Activated CD4-positive, alpha-beta T cell treated with anti-CD3 and anti-CD28 coated beads, Interleukin-2, amount 10 ng/mL, durations not matched to agents 24 days and 14 days (primary cell): ENCODE measurements at regions not wholly inside any gene's neighbourhood (a gene's known extent, or its start where the extent isn't known, plus 50 kb on each side); places are given as distances from the start of the nearest gene placed in this dataset.

Experiments used
- DNase-seq: peaks from one replicate; pipeline ENCODE4 v3.0.0; 2022
- H3K27ac Mint-ChIP-seq: one replicate; pipeline ENCODE4 v1.8.0; 2022; ENCODE audit warnings: mild to moderate bottlenecking, mixed read lengths
- H3K27me3 Mint-ChIP-seq: one replicate; pipeline ENCODE4 v1.8.0; 2022; ENCODE audit warnings: mixed read lengths
- H3K36me3 Mint-ChIP-seq: one replicate; pipeline ENCODE4 v1.8.0; 2022; ENCODE audit warnings: low read depth, mild to moderate bottlenecking, mixed read lengths
- H3K4me1 Mint-ChIP-seq: one replicate; pipeline ENCODE4 v1.8.0; 2021; ENCODE audit warnings: mixed read lengths
- H3K4me3 Mint-ChIP-seq: one replicate; pipeline ENCODE4 v1.8.0; 2022; ENCODE audit warnings: mild to moderate bottlenecking, moderate library complexity, mixed read lengths
- H3K9me3 Mint-ChIP-seq: one replicate; pipeline ENCODE4 v1.8.0; 2021; ENCODE audit warnings: mixed read lengths
- intact Hi-C: fragments of 100-400 bp; cut with micrococcal nuclease; formaldehyde crosslinking; loops from one replicate; pipeline ENCODE4 v1.15.1; 2023

- intact Hi-C loops, result no loop called here
- Mint-ChIP-seq H3K9me3 (no peaks in the 10 kb centered on the region), H3K4me1 (no peaks in the 10 kb centered on the region), H3K27ac (no peak overlapping the region), H3K4me3 (no peak overlapping the region), H3K27me3 (no peaks in the 10 kb centered on the region), H3K36me3 (no peaks in the 10 kb centered on the region)
- DNase-seq, result no peak
Measured at GRCh38 chr6:51398064-51398705, 579.5 kb downstream of the TFAP2B start.

DNA sequence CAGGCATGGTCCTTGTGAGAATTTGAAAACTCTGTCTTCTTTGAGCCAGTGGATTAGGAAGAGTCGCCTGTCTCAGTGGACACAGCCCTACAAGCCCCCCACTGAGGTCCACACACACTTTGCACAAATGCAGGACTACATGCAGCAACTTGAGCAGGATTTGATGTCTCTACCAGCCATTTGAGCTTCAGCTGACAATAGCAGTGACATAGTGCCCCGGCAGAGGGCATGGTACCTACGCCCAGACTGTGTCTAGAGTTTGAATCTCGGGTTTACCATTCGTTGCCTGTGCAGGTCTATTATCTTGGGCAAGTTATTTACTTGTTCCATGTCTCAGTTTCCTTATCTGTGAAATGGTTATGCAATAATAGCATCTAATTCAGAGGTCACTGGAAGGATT is 580.1 kb downstream of the TFAP2B start:
- Mint-ChIP-seq H3K4me3 (no peak overlapping the region), H3K4me1 (no peaks in the 10 kb centered on the region), H3K27me3 (no peaks in the 10 kb centered on the region), H3K36me3 (no peaks in the 10 kb centered on the region), H3K9me3 (no peaks in the 10 kb centered on the region), H3K27ac (no peak overlapping the region)
- DNase-seq, result no peak
- intact Hi-C loops, result no loop called here

DNA sequence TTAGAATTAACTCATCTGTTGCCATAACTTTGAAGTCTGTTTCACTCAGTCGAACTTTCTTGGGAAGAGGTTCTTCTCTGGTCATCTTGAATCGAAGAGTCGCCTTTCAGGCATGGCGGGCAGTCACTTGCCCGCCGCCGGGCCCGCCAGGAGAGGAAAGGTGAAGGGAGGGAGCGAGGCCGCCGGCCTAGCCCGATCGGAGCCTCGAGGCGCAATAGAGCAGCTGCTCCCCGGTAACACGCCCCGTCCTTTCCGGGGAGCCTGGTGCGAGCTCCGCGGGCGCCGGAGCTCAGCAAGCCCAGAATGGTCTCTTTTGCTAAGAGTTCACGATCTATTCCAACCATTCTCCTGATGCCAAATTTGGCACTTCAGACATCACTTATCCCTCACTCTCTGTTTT is 591.8 kb downstream of the TFAP2B start:
- Mint-ChIP-seq H3K27ac (no peak overlapping the region), H3K9me3 (no peaks in the 10 kb centered on the region), H3K4me3 (no peak overlapping the region), H3K27me3 (no peaks in the 10 kb centered on the region), H3K36me3 (no peaks in the 10 kb centered on the region), H3K4me1 (no peaks in the 10 kb centered on the region)
- intact Hi-C loops, result no loop called here
- no peak for DNase-seq

DNA sequence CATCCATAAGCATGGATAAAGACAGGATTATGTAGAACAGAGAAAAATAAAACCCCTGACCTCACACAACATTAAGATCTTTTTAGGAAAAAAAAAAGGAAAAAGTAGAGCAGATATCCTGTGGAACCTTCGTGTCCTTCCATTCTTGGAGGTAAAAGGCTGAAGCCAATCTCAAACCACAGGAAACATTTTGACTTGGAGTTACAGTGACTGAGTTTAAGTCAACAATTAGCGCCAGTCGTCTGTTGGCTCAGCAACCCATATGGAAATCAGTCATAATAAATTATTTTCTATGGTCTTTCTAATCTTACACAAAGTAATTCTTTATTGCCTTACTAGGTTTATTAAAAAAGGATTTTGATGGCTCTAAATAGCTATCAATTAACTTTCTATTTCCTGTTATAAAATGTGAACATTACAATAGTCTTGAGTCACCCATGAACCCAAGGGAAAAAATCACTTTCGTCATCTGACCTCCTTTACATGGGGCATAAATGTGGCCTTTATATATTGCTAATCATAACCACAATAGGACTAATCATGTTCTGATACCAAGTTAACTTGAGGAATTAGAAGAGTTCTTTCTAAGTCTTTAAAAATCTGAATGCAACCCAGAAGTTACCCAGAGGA is 592.9 kb downstream of the TFAP2B start:
- Mint-ChIP-seq H3K36me3 (no peaks in the 10 kb centered on the region), H3K4me3 (no peak overlapping the region), H3K27ac (no peak overlapping the region), H3K4me1 (no peaks in the 10 kb centered on the region), H3K9me3 (no peaks in the 10 kb centered on the region), H3K27me3 (no peaks in the 10 kb centered on the region)
- intact Hi-C loops, result no loop called here
- DNase-seq, result no peak

GRCh38 chr6:51414361-51414760 is 595.7 kb downstream of the TFAP2B start:
- no peak overlapping the region for H3K27ac Mint-ChIP-seq
- DNase-seq, result no peak
- no peaks in the 10 kb centered on the region for H3K4me1 Mint-ChIP-seq
- intact Hi-C loops, result no loop called here
- H3K4me3 Mint-ChIP-seq, result no peak overlapping the region
- H3K27me3 Mint-ChIP-seq, result no peaks in the 10 kb centered on the region
- no peaks in the 10 kb centered on the region for H3K36me3 Mint-ChIP-seq
- no peaks in the 10 kb centered on the region for H3K9me3 Mint-ChIP-seq

- Mint-ChIP-seq H3K4me3 (no peak overlapping the region), H3K36me3 (no peaks in the 10 kb centered on the region), H3K9me3 (no peaks in the 10 kb centered on the region), H3K27me3 (no peaks in the 10 kb centered on the region), H3K27ac (no peak overlapping the region), H3K4me1 (no peaks in the 10 kb centered on the region)
- DNase-seq, result no peak
- intact Hi-C loops, result no loop called here
Measured at GRCh38 chr6:51415501-51415900, 596.8 kb downstream of the TFAP2B start.

DNA sequence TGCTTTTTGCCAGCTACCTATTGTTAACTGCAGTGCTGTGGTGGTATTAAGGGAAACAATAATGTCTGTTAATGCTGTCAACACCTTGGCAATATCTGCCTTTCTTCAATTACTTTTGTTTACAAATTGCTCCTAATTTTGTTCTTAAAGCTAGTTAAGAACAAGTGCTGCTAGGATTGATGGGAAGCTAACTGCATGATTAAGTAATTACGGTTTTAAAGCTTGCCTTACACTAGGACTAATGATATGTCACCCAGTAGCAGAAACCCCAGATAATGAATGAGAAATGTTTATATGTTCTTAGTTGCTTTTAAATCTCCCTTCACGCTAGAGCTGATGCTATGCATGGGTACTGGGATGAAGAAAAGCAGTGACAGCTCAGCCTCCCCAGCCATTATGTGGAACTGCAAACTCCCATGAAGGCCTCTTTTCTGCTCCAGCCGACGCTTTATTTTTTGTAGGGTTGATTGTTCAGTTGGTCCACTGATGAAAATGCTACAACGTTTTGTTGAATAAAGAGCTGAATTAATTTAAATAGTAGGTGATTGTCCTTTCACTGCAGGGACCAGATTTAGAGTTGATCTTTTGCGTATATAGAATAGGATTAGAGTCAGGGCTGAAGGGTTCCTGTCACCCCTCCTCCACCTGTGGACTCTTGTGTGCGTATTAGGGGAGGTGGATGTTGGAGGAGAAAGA is 610.5 kb downstream of the TFAP2B start:
- Mint-ChIP-seq H3K36me3 (no peaks in the 10 kb centered on the region), H3K27ac (no peak overlapping the region), H3K27me3 (no peaks in the 10 kb centered on the region), H3K4me1 (no peaks in the 10 kb centered on the region), H3K9me3 (no peaks in the 10 kb centered on the region), H3K4me3 (no peak overlapping the region)
- intact Hi-C loops, result no loop called here
- no peak for DNase-seq

DNA sequence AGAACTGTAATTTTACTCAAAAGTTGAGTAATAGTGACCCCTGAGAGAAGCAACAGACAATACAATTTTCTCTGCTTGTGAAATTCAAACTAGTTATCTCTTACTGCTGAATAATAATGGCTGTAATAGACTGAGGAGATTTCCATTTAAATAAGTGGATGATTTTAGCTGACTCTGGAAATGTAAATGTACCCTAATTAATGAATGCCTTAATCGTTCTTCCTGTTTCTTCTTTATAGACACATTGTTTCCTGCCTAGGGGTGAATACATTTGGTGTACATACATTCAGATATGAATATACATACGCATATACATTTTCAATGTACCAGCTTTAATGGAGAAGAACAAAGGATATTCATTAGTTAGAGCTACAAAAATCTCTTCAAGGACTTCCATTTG is 611.9 kb downstream of the TFAP2B start:
- Mint-ChIP-seq H3K9me3 (no peaks in the 10 kb centered on the region), H3K36me3 (no peaks in the 10 kb centered on the region), H3K4me3 (no peak overlapping the region), H3K27me3 (no peaks in the 10 kb centered on the region), H3K27ac (no peak overlapping the region), H3K4me1 (no peaks in the 10 kb centered on the region)
- no peak for DNase-seq
- intact Hi-C loops, result no loop called here

- no peaks in the 10 kb centered on the region for H3K4me1 Mint-ChIP-seq
- no peak overlapping the region for H3K27ac Mint-ChIP-seq
- H3K36me3 Mint-ChIP-seq, result no peaks in the 10 kb centered on the region
- H3K9me3 Mint-ChIP-seq, result no peaks in the 10 kb centered on the region
- no peak overlapping the region for H3K4me3 Mint-ChIP-seq
- no peaks in the 10 kb centered on the region for H3K27me3 Mint-ChIP-seq
- intact Hi-C loops, result no loop called here
- no peak for DNase-seq
Measured at GRCh38 chr6:51432481-51432880, 613.8 kb downstream of the TFAP2B start.

GRCh38 chr6:51450248-51450957 is 631.7 kb downstream of the TFAP2B start:
- Mint-ChIP-seq H3K27me3 (no peaks in the 10 kb centered on the region), H3K9me3 (no peaks in the 10 kb centered on the region), H3K4me1 (no peaks in the 10 kb centered on the region), H3K4me3 (no peak overlapping the region), H3K36me3 (no peaks in the 10 kb centered on the region), H3K27ac (no peak overlapping the region)
- intact Hi-C loops, result no loop called here
- DNase-seq, result no peak

GRCh38 chr6:51450958-51451357 is 632.3 kb downstream of the TFAP2B start:
- no peaks in the 10 kb centered on the region for H3K4me1 Mint-ChIP-seq
- no peak for DNase-seq
- no peaks in the 10 kb centered on the region for H3K36me3 Mint-ChIP-seq
- H3K4me3 Mint-ChIP-seq, result no peak overlapping the region
- intact Hi-C loops, result no loop called here
- no peaks in the 10 kb centered on the region for H3K27me3 Mint-ChIP-seq
- H3K9me3 Mint-ChIP-seq, result no peaks in the 10 kb centered on the region
- H3K27ac Mint-ChIP-seq, result no peak overlapping the region

DNA sequence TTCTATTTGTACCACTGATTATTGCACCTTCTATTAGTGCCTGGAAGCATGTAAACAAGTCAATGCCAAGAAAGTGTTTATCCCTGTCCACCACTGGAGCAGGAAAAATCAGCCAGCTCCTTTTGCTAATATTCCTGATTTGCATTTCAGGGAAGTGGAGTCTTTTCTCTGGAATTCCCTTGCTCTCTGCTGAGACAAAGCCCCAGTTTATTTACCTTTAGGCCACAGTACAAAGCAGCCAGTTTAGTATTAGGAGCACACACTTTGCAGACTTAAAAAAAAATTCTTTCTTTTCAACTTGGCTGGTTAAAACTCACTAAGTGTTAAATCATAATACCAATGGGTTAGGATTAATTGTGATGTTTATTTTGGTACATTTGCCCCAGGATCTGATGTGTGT is 631.1 kb downstream of the PKHD1 start:
- no peaks in the 10 kb centered on the region for H3K36me3 Mint-ChIP-seq
- H3K9me3 Mint-ChIP-seq, result no peaks in the 10 kb centered on the region
- H3K27ac Mint-ChIP-seq, result no peak overlapping the region
- no peak for DNase-seq
- H3K4me1 Mint-ChIP-seq, result no peaks in the 10 kb centered on the region
- intact Hi-C loops, result no loop called here
- H3K27me3 Mint-ChIP-seq, result no peaks in the 10 kb centered on the region
- H3K4me3 Mint-ChIP-seq, result no peak overlapping the region

DNA sequence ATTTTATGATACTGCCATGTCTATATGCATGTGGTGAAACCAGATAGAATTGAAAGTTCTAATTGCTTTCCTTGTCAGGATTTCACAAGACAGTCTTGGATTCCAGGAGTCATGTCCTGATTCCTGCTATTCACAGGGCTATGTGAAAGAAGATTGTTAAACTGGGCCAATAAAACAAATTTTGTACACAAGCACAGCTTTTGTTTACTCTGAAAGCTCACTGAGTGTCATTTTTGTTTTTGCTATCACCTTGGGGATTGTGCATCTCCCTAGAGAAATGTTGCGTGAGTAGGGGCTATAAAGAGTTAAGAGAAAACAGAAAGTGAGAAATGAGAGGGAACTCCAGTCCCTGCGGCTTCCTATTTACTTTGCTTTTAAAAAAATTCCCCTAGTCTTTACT is 627.5 kb downstream of the PKHD1 start:
- no peak for DNase-seq
- Mint-ChIP-seq H3K4me3 (no peak overlapping the region), H3K27ac (no peak overlapping the region), H3K36me3 (no peaks in the 10 kb centered on the region), H3K9me3 (no peaks in the 10 kb centered on the region), H3K27me3 (no peaks in the 10 kb centered on the region), H3K4me1 (no peaks in the 10 kb centered on the region)
- intact Hi-C loops, result no loop called here

DNA sequence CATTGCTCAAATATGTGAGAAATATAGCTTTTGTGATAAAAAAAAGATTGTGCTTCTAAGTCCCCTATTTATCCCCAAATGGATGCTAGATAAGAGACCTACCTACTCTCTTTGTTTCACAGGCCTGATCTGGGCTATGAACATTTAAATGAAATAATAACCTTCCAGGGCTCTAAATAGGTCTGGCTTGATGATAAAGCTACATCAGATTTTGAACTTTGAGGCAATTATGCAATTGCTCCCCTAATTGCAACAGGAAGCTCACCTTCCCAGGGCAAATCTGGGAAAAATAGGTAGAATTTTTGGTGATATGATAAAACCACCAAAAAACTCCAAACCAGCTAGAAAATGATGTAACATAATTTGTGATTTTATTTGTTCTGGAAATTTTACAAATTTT is 624.5 kb downstream of the PKHD1 start:
- H3K36me3 Mint-ChIP-seq, result no peaks in the 10 kb centered on the region
- H3K27me3 Mint-ChIP-seq, result no peaks in the 10 kb centered on the region
- H3K9me3 Mint-ChIP-seq, result no peaks in the 10 kb centered on the region
- no peak overlapping the region for H3K27ac Mint-ChIP-seq
- intact Hi-C loops, result no loop called here
- no peak for DNase-seq
- H3K4me3 Mint-ChIP-seq, result no peak overlapping the region
- H3K4me1 Mint-ChIP-seq, result no peaks in the 10 kb centered on the region
